NT2/D1 (cell line): ENCODE measurements at regions not wholly inside any gene's neighbourhood (a gene's known extent, or its start where the extent isn't known, plus 50 kb on each side); places are given as distances from the start of the nearest gene placed in this dataset.

ENCODE experiments used
- SUZ12 ChIP-seq: IDR thresholded peaks from 2 replicates; pipeline ENCODE4 v1.6.1; 2011; ENCODE audit not compliant: insufficient read length, insufficient read depth; ENCODE audit errors: extremely low read depth
- ZNF274 ChIP-seq: IDR thresholded peaks from 2 replicates; pipeline ENCODE4 v1.6.1; 2011; ENCODE audit warnings: mild to moderate bottlenecking, low read depth, low read length

- TF ChIP-seq ZNF274 (no peak), SUZ12 (no peak)
Measured at GRCh38 chr6:15114061-15114460, 131.8 kb upstream of the JARID2 start.
